ENCODE measurements at regions not wholly inside any gene's neighbourhood (a gene's known extent, or its start where the extent isn't known, plus 50 kb on each side); places are given as distances from the start of the nearest gene placed in this dataset.

GRCh38 chr3:72317491-72317890 is 530.8 kb downstream of the SHQ1 start:
- no peak for DNase-seq

GRCh38 chr3:72316501-72317279 is 531.6 kb downstream of the SHQ1 start:
- DNase-seq, result no peak

GRCh38 chr3:72313308-72313707 is 528.4 kb upstream of the PROK2 start:
- DNase-seq, result no peak

- DNase-seq, result no peak
These were observed 527.4 kb upstream of the PROK2 start for GRCh38 chr3:72312339-72312738.

- DNase-seq, result no peak
These were observed 526.5 kb upstream of the PROK2 start for GRCh38 chr3:72311425-72311824.

- DNase-seq, result no peak
These were observed 525.8 kb upstream of the PROK2 start for GRCh38 chr3:72310419-72311380.

GRCh38 chr3:72309661-72310418 is 524.9 kb upstream of the PROK2 start:
- no peak for DNase-seq

- DNase-seq, result no peak
These were observed 523.7 kb upstream of the PROK2 start for GRCh38 chr3:72308641-72309040.

GRCh38 chr3:72307438-72308115 is 522.6 kb upstream of the PROK2 start:
- no peak for DNase-seq

- no peak for DNase-seq
These were observed 521.9 kb upstream of the PROK2 start for GRCh38 chr3:72306800-72307341.

- no peak for DNase-seq
These were observed 519.0 kb upstream of the PROK2 start for GRCh38 chr3:72303926-72304325.

GRCh38 chr3:72301779-72302178 is 516.8 kb upstream of the PROK2 start:
- no peak for DNase-seq

- no peak for DNase-seq
These were observed 515.7 kb upstream of the PROK2 start for GRCh38 chr3:72300621-72301020.

GRCh38 chr3:72299823-72300222 is 514.9 kb upstream of the PROK2 start:
- no peak for DNase-seq

- DNase-seq, result no peak
These were observed 514.4 kb upstream of the PROK2 start for GRCh38 chr3:72299321-72299802.

GRCh38 chr3:72298201-72299152 is 513.5 kb upstream of the PROK2 start:
- DNase-seq, result no peak

- no peak for DNase-seq
These were observed 512.5 kb upstream of the PROK2 start for GRCh38 chr3:72297481-72297880.

- no peak for DNase-seq
These were observed 511.6 kb upstream of the PROK2 start for GRCh38 chr3:72296477-72297111.

GRCh38 chr3:72295962-72296450 is 511.1 kb upstream of the PROK2 start:
- no peak for DNase-seq

- no peak for DNase-seq
These were observed 510.5 kb upstream of the PROK2 start for GRCh38 chr3:72295276-72295961.
